SH-SY5Y (cell line): ENCODE measurements at regions not wholly inside any gene's neighbourhood (a gene's known extent, or its start where the extent isn't known, plus 50 kb on each side); places are given as distances from the start of the nearest gene placed in this dataset.

Experiments used
- GATA2 ChIP-seq: IDR thresholded peaks from 2 replicates; pipeline ENCODE4 v1.6.1; 2011; ENCODE audit warnings: mild to moderate bottlenecking, low read depth, low read length
- GATA3 ChIP-seq: IDR thresholded peaks from 2 replicates; pipeline ENCODE4 v1.6.1; 2011; ENCODE audit warnings: low read depth, mild to moderate bottlenecking, low read length, moderate library complexity

DNA sequence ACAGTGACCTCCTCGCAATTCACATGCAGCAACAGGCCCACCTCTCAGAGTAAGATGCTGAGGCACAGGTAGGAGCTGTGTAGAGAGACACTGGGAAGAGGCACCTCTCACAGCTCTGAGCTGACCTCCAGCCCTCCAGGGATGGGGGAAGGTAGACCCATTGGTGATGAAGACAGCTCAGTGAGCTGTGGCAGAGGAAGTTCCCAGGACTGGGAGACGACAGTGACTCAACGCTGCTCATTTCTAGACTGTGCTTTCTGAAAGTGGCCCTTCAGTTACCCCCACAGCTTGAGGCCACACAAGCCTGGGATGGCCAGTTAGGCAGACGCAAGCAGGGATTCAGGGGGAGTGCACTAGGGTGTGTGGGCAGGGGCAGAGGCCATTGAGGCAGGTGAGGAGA is 2073.2 kb downstream of the TP53TG3F start:
- no peak for TF ChIP-seq GATA2
- no peak for TF ChIP-seq GATA3
